HG03432 (cell line): ENCODE measurements at regions not wholly inside any gene's neighbourhood (a gene's known extent, or its start where the extent isn't known, plus 50 kb on each side); places are given as distances from the start of the nearest gene placed in this dataset.

ENCODE experiments used
- ATAC-seq: cut with Tn5 transposase; IDR thresholded peaks from one replicate; pipeline ENCODE4 v1.9.1; 2021; ENCODE audit warnings: mild to moderate bottlenecking, moderate library complexity; ENCODE audit not compliant: unreplicated experiment

DNA sequence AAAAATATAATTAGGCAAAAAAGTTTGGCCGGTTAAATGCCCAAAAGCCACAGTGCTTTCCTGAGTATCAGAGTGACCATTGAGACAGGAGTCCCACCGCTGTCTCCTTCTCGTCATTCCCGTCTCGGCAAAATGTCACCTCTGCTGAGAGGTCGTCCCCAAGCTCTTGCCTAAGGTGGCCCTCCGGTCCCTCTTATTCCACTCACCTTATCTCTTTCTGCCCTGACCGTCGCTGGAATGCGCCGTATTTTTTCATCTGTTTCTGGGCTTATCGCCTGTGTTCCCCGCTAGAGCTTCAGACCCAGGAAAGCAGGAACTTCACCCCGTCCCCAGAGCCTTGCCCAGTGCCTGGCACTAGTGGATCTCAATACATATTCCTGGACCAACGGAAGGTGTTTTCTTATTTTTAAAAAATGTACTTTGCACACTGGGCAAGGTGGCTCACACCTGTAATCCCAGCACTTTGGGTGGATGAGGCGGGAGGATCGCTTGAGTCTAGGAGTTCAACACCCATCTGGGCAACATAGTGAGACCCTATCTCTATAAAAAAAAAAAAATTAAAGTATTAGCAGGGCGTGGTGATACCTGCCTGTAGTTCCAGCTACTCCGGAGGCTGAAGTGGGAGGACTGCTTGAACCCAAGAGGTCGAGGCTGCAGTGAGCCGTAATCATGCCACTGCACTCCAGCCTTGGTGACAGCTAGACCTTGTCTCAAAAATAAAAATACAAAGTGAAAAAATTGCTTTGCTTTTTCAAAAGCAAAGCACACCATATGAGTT lies 122.8 kb upstream of the PTPN1 start:
- ATAC-seq = no peak

DNA sequence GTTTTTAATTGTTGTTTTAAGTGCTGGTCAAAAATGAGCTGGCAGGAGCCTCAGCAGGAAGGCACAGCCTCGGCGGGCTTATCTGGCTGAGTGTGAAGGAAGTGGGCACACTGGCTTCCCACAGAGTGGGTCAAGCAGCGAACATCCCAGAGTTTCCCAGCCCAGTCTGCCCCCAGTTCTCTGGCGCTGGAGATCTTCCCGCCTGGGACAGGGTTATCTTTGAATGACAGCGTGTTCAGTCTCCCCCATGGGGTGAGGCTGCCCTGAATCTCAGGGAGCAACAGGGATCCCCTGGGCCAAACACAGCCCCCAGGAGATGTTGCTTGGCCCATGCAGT lies 122.2 kb upstream of the PTPN1 start:
- ATAC-seq = no peak

- no peak for ATAC-seq
Observed at GRCh38 chr20:50388733-50389437, 121.3 kb upstream of the PTPN1 start.

- no peak for ATAC-seq
Observed at GRCh38 chr20:50389438-50389807, 120.8 kb upstream of the PTPN1 start.

GRCh38 chr20:50389808-50390684 lies 120.1 kb upstream of the PTPN1 start:
- ATAC-seq = no peak

DNA sequence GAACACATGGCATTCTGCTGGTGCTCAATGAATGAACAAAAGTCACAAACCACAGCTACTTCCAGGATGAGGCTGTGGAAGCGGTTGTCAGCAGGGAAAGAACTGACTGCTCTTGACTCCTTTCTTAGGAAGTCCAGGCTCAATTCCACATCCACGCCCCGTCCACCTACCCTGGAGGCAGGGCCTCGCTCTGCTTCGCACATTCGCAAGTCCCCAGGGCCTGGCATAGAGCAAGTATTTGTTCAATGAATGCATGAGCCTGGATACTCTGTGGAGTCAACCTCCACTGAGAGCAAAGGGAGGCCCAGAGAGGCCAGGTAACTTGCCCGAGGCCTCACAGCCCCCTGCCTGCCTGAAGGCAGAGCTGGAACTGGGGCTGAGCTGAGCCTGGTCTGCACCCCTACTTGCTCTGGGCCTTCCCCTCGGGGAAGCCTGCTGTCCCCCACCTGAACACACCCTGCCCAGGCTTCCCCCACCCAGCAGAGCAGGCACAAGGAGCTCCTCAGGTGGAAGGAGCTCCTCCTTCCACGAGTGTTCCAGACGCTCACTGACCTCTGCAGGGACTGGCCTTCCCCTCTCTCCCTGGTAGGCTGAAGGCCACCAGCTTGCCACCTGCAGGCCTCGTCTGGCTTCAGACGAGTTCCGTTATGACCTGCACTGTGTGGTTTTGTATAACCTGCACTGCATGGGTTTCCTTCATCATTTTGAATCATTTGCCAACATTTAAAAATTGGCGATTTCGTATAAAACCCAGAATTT lies 119.3 kb upstream of the PTPN1 start:
- ATAC-seq = no peak

- no peak for ATAC-seq
Observed at GRCh38 chr20:50391444-50392137, 118.6 kb upstream of the PTPN1 start.

DNA sequence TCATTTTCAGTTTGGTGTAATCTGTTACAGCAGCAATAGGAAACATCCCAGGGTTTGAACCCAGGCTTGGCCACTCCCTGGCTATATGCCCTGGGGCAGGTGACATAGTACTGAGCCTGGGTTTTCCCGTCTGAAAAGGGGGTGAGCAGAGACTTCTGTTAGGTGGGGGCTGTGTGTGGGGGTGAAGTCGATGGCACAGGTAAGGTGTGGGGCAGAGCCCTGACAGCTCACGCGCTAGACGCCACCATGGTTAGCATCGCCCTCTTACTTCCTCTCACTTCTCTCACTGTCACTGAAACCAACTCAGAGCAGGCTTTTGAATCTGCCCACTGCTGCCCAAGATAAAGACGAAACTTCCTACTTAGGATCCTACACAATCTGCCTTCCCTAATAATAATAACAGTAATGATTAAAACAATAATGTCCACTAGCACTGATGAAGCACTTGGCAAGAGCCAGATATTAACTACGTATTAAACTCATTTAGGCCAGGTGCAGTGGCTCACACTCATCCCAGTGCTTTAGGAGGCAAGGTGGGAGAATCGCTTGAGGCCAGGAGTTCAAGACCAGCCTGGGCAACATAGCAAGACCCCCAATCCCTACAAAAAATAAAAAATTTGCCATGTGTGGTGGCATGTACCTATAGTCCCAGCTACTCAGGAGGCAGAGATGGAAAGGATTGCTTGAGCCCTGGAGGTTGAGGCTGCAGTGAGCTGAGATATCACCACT lies 117.9 kb upstream of the PTPN1 start:
- ATAC-seq = no peak

DNA sequence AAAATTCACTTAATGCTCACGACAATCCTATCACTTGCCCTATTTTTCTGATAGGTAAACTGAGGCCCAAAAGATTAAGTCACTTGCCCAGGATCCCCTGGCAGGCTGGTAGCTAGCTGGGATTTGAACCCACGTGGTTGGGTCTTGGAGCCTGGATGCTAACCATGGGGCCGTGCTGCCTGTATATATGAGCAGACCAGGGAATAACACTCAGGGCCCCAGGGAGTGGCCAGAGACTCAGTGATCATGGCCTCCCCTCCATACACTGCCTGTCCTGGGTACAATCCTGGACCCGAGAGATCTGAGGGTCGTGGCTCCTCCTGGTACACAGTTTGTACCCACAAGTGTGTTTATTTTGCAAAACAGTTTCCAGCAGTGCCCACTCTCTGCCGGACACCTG lies 116.9 kb upstream of the PTPN1 start:
- no peak for ATAC-seq

- ATAC-seq = no peak
Observed at GRCh38 chr20:50393990-50394561, 116.1 kb upstream of the PTPN1 start.

- no peak for ATAC-seq
Observed at GRCh38 chr20:50394569-50394968, 115.6 kb upstream of the PTPN1 start.

DNA sequence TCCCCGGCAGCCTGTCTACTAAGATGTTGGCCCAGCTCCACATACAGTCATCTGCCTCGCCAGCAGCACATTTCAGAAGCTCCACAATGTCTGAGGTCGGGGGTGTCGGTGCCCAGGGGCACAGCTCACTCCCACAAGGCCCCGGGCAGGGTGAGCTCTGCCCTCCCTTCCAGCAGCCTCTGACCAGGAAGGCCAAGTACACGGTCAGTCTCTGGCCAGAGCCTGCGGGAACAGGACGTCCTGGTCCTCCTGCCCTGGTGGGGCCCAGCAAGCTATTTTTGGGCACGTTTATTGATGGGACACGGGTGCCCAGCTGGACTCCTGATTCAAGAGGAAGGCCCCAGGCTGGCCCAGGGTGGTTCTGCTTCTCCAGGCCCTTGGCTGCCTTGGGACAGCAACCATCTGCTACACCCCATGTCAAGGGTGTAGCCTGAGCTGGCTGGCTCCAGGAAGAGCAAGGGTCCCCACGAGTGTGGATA lies 114.9 kb upstream of the PTPN1 start:
- no peak for ATAC-seq

GRCh38 chr20:50395914-50396488 lies 114.2 kb upstream of the PTPN1 start:
- ATAC-seq = no peak

GRCh38 chr20:50396623-50397022 lies 113.6 kb upstream of the PTPN1 start:
- no peak for ATAC-seq

- ATAC-seq = no peak
Observed at GRCh38 chr20:50397058-50397457, 113.1 kb upstream of the PTPN1 start.

DNA sequence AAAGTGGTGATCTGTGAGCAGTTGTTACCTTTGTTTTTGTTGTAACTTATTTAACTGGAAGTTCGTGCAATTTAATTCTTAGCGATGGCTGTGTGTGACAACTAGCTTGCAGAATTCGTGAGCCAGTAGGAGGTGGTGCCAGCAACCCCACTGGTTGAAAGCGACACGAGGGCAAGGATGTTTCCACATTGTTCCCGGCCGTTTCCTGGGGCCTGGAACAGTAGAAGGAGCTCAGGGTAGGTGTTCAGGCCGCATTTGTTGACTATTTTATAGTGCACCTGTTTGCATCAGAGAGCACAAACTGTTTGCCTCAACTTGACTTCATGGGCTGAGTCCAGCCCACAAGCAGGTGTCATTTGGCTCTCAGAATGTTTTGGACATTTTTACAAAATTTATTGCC lies 112.1 kb upstream of the PTPN1 start:
- no peak for ATAC-seq

- ATAC-seq = no peak
Observed at GRCh38 chr20:50398471-50398820, 111.7 kb upstream of the PTPN1 start.

- no peak for ATAC-seq
Observed at GRCh38 chr20:50398821-50399554, 111.2 kb upstream of the PTPN1 start.
